ENCODE measurements at regions not wholly inside any gene's neighbourhood (a gene's known extent, or its start where the extent isn't known, plus 50 kb on each side); places are given as distances from the start of the nearest gene placed in this dataset.

DNA sequence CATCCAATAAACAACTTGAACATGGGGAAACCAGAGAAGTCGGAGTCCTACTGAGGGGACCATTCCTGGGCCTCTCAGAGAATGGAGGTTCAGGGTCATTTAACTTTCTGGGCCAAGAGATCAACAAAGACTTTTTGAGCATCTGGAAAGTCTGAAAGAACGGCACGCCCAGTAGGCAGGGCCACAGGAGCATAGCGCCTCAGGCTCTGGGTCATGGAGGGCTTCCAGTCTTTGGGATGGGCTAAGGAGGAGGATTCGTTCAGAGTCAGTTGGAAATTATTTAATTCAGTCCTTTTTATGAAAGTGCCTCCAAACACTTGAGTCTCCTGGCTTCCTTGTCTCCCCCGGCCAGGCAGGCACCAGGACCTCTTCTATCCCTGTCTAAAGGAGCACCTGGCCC is 101.1 kb upstream of the GLI2 start:
- TF ChIP-seq, protein P1, sequence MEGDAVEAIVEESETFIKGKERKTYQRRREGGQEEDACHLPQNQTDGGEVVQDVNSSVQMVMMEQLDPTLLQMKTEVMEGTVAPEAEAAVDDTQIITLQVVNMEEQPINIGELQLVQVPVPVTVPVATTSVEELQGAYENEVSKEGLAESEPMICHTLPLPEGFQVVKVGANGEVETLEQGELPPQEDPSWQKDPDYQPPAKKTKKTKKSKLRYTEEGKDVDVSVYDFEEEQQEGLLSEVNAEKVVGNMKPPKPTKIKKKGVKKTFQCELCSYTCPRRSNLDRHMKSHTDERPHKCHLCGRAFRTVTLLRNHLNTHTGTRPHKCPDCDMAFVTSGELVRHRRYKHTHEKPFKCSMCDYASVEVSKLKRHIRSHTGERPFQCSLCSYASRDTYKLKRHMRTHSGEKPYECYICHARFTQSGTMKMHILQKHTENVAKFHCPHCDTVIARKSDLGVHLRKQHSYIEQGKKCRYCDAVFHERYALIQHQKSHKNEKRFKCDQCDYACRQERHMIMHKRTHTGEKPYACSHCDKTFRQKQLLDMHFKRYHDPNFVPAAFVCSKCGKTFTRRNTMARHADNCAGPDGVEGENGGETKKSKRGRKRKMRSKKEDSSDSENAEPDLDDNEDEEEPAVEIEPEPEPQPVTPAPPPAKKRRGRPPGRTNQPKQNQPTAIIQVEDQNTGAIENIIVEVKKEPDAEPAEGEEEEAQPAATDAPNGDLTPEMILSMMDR (IDR thresholded peaks at IDR 0.05; ENCODE audit: borderline replicate concordance, extremely low read depth, low read length, poor library complexity, severe bottlenecking) = no peak
- TF ChIP-seq EZH2 (IDR thresholded peaks at IDR 0.05; ENCODE audit: borderline replicate concordance, low read depth, low read length, severe bottlenecking) = no peak
